DMS 273 (cell line): ENCODE measurements at regions not wholly inside any gene's neighbourhood (a gene's known extent, or its start where the extent isn't known, plus 50 kb on each side); places are given as distances from the start of the nearest gene placed in this dataset.
"Not testable (repeated sequence)": the region's sequence is repeated elsewhere in the genome, so short reads cannot be mapped to it uniquely, and the experiment has no call there.

ENCODE experiments used
- DNase-seq: peaks from one replicate; lab custom pipeline; 2025; ENCODE audit not compliant: unreplicated experiment; lab: John Stamatoyannopoulos, UW

GRCh38 chr2:166831930-166832329 lies 56.4 kb upstream of the XIRP2 start:
- no peak for DNase-seq

- DNase-seq: no peak
Measured at GRCh38 chr2:166825914-166826313, 62.4 kb upstream of the XIRP2 start.

GRCh38 chr2:166814335-166814734 lies 73.9 kb upstream of the XIRP2 start:
- no peak for DNase-seq

- no peak for DNase-seq
Measured at GRCh38 chr2:166812166-166812891, 76.0 kb upstream of the XIRP2 start.

GRCh38 chr2:166805753-166806152 lies 82.5 kb upstream of the XIRP2 start:
- no peak for DNase-seq

- no peak for DNase-seq
Measured at GRCh38 chr2:166803373-166804000, 84.8 kb upstream of the XIRP2 start.

GRCh38 chr2:166802475-166802874 lies 85.8 kb upstream of the XIRP2 start:
- no peak for DNase-seq

- DNase-seq: no peak
Measured at GRCh38 chr2:166792808-166793207, 95.5 kb upstream of the XIRP2 start.

- DNase-seq: no peak
Measured at GRCh38 chr2:166786707-166787106, 101.6 kb upstream of the XIRP2 start.

- DNase-seq: no peak
Measured at GRCh38 chr2:166784296-166784946, 103.9 kb upstream of the XIRP2 start.

- no peak for DNase-seq
Measured at GRCh38 chr2:166775176-166775575, 113.1 kb upstream of the XIRP2 start.

- no peak for DNase-seq
Measured at GRCh38 chr2:166773308-166773949, 114.9 kb upstream of the XIRP2 start.

- no peak for DNase-seq
Measured at GRCh38 chr2:166768393-166769123, 119.7 kb upstream of the XIRP2 start.

- not testable (repeated sequence) for DNase-seq
Measured at GRCh38 chr2:166766769-166767322, 121.4 kb upstream of the XIRP2 start.

GRCh38 chr2:166766220-166766619 lies 122.1 kb upstream of the XIRP2 start:
- DNase-seq: no peak

GRCh38 chr2:166765141-166765540 lies 123.1 kb upstream of the XIRP2 start:
- DNase-seq: no peak

GRCh38 chr2:166764702-166765101 lies 123.6 kb upstream of the XIRP2 start:
- DNase-seq: no peak

- no peak for DNase-seq
Measured at GRCh38 chr2:166764216-166764615, 124.1 kb upstream of the XIRP2 start.

- no peak for DNase-seq
Measured at GRCh38 chr2:166762746-166763145, 125.5 kb upstream of the XIRP2 start.

GRCh38 chr2:166758956-166759355 lies 129.3 kb upstream of the XIRP2 start:
- no peak for DNase-seq

GRCh38 chr2:166750624-166751023 lies 137.7 kb upstream of the XIRP2 start:
- no peak for DNase-seq
